ENCODE measurements at regions not wholly inside any gene's neighbourhood (a gene's known extent, or its start where the extent isn't known, plus 50 kb on each side); places are given as distances from the start of the nearest gene placed in this dataset.

GRCh38 chr5:125150041-125150669 is 403.7 kb upstream of the ZNF608 start:
- DNase-seq (ENCODE audit: low read depth in 4 of 4, low spot score in 2 of 4): no peak

- DNase-seq (ENCODE audit: low read depth in 4 of 4, low spot score in 2 of 4): peak in 2 of 4 donors; percentile 23 to 31
Measured at GRCh38 chr5:125151150-125151900, 404.9 kb upstream of the ZNF608 start.

GRCh38 chr5:125152044-125152443 is 405.6 kb upstream of the ZNF608 start:
- no peak for DNase-seq (ENCODE audit: low read depth in 4 of 4, low spot score in 2 of 4)

- DNase-seq (ENCODE audit: low read depth in 4 of 4, low spot score in 2 of 4): no peak
Measured at GRCh38 chr5:125152461-125153189, 406.2 kb upstream of the ZNF608 start.

DNA sequence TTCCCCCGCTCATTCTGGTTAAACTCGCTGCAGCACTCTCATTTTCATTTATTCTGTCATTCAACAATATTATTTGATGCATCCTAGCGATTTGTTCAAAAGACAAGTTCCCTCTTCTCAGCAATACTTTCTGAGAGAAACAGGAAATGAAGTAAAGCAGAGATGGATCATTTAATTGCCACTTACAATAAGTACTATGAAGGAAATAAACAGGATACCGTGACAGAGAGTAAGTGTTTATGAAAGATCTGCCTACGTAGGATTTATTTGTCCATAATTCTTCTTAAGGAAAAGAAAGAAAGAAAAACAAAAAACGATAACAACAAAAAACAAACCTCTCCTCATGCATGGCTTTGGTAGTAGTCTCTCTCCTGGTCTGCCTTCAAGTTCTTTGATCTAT is 406.8 kb upstream of the ZNF608 start:
- DNase-seq (ENCODE audit: low read depth in 4 of 4, low spot score in 2 of 4): no peak

DNA sequence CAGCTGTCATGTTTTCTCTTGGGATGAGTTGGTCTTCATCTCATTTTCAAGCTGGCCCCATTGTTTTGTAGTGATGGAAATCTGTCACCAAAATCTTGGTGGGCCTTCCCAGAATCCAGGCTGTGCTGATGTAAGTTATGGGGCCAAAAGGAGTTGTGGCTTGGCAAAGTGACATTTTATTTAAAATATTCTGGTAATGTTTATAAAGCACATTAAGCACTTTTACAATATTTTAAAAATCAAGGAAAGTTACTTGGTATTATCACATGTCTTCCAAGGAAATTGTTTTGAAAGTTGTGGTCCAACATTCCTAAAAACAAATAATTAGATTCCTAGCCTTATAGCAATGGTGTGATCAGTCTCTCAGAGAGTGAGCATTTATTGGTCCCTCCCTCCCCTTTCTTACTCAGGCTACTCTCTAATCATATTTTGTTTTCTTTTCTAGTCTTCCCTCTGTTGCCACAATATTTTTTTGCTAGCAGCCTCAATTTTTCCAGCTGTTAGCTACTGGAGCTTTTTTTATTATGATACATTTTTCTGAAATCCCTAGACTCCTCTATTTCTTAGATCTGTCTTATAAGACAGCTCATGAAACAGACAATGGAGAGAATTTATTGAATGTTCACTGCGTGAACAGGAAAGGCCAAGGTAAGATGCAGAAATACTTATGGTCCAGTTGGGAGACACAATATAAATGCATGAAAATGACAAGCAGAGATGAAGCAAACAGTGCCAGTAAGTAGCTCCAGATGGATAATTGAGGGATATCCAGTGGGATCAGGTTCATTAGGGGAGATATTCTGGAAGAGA is 408.1 kb upstream of the ZNF608 start:
- DNase-seq (ENCODE audit: low read depth in 4 of 4, low spot score in 2 of 4): no peak

- no peak for DNase-seq (ENCODE audit: low read depth in 4 of 4, low spot score in 2 of 4)
Measured at GRCh38 chr5:125160787-125161502, 414.5 kb upstream of the ZNF608 start.

DNA sequence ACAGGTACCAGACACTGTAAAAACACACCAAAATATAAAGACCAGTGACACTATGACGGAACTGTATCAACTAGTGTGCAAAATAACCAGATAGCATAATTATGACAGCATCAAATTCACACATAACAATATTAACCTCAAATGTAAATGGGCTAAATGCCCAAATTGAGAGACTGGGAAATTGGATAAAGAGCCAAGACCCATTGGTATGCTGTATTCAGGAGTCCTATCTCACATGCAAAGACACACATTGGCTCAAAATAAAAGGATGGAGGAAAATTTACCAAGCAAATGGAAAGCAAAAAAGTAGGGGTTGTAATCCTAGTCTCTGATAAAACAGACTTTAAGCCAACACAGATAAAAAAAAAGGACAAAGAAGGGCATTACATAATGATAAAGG is 416.3 kb upstream of the ZNF608 start:
- no peak for DNase-seq (ENCODE audit: low read depth in 4 of 4, low spot score in 2 of 4)

GRCh38 chr5:125169396-125169795 is 423.0 kb upstream of the ZNF608 start:
- no peak for DNase-seq (ENCODE audit: low read depth in 4 of 4, low spot score in 2 of 4)

GRCh38 chr5:125171641-125172040 is 425.2 kb upstream of the ZNF608 start:
- no peak for DNase-seq (ENCODE audit: low read depth in 4 of 4, low spot score in 2 of 4)

DNA sequence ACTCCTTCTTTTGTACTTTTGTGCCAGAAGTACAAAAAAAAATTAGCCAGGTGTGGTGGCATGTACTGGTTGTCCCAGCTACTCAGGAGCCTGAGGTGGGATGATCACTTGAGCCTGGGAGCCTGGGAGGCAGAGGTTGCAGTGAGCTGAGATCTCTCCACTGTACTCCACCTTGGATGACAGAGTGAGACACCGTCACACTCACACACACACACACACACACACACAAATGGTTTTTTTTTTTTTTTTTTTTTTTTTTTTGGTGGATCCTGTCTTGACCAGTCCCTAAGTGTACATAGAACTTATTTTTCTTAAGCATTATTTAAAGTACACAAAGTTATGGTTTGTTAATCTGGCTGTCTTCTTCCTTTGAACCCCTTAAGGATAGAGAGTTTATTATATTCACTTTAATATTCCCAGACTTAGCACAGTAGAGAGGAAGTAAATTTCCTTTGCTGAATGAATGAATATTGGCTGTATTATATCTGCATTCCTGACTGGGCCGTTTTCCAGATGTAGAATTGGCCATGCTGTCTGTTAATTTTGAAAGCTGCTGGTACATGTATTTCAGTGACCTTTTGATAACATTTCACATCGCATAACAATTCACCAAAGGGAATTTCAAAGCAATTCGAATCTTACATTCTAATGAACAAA is 429.0 kb upstream of the ZNF608 start:
- DNase-seq (ENCODE audit: low read depth in 4 of 4, low spot score in 2 of 4): no peak

DNA sequence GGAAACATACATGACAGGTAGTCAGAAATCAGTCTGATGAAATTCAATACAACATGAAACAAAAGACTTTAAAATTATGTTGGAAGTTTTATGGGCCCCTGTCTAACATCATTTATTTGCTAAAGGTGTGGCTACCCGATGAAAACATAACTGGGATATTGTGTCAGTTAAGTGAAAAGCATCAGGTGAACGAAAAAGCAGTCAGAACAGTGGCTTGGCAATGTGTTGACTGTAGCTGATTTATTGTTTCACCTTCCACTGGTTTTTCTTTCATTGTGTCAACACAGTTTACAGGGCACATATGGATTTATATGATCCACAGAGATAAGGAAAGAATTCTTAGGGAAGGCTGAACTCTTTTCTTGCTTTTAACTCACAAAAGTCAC is 429.6 kb upstream of the ZNF608 start:
- DNase-seq (ENCODE audit: low read depth in 4 of 4, low spot score in 2 of 4): no peak

DNA sequence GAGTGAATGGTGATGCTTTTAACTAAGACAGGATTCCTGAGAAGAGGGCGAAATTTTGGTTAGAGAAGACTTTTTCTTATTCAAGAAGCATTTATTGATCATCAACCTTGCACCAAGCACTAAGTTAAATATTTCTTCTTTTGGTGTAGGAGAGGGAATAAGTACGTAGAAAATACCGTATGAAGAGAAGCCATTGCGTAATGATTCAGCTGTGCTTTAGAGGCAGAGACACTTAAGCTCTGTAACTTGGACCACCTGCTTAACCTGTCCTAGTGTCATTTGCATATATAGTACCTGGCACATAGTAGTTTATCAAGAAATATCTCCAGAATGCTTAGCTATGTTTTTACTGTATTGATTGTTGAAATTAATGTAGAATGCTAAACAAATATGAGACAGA is 430.9 kb upstream of the ZNF608 start:
- DNase-seq (ENCODE audit: low read depth in 4 of 4, low spot score in 2 of 4): no peak

- DNase-seq (ENCODE audit: low read depth in 4 of 4, low spot score in 2 of 4): no peak
Measured at GRCh38 chr5:125179612-125180011, 433.2 kb upstream of the ZNF608 start.

DNA sequence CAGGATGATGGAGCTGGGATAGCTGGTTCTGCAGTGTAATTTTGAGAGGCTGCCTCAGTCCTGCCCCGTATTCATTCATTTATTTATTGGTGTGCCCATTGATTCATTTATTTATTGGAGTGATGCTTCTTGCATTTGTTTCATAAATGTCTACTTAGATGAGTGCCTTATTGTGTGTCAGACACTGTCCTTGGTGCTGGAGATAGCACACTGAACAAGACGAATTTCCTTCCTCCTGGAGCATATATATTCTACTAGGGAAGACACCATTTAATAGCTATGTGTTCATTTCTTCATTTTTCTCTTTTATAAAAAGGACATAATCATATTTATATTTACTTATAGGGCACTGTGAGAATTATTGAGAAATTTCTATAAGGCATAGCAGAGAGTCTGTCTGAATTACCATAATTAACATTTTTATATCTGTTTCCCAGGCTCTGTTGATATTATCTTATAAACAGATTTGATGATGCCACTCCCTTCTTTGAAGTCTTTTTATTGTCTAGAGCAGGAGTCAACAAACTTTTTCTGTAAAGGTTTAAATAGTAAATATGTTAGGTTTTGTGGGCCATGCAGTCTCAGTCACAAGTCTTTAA is 433.9 kb upstream of the ZNF608 start:
- no peak for DNase-seq (ENCODE audit: low read depth in 4 of 4, low spot score in 2 of 4)

- no peak for DNase-seq (ENCODE audit: low read depth in 4 of 4, low spot score in 2 of 4)
Measured at GRCh38 chr5:125181159-125181558, 434.7 kb upstream of the ZNF608 start.

DNA sequence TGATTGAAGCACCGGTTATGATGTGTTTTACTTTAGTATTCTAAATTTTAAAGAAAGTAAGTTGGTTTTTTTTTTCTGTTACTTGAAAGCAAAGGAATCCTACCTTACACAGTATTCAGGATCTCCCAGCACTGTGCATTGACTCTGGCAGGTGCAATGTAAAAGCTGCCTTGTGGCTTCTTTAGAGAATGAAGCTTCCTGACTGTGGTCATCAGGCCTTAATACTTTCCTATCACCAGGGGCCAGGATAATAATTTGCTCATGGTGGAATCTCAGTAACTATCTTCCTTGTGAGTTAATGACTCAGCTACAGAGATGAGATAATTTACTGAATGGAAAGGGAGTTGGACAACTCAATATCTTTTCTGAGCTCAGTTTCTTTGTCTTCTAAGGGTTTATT is 435.5 kb upstream of the ZNF608 start:
- no peak for DNase-seq (ENCODE audit: low read depth in 4 of 4, low spot score in 2 of 4)

DNA sequence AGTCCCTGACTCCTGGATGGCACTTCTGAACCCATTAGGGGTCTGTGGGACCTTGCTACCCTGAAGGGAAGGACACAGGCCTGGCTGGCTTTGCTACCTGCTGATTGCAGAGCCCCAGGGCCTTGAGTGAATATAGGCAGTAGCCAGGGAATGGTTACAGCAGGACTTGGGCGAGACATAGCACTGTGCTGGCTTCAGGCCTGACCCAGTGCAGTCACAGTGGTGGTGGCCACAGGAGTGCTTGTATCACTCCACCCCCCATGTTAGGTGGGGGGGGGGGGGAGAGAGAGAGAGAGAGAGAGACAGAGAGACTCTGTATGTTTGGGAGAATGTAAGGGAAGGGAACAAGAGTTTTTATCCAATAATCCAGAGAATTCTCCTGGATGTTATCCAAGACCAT is 439.3 kb upstream of the ZNF608 start:
- DNase-seq (ENCODE audit: low read depth in 4 of 4, low spot score in 2 of 4): no peak

- DNase-seq (ENCODE audit: low read depth in 4 of 4, low spot score in 2 of 4): no peak
Measured at GRCh38 chr5:125186911-125187375, 440.5 kb upstream of the ZNF608 start.
